ENCODE measurements at regions not wholly inside any gene's neighbourhood (a gene's known extent, or its start where the extent isn't known, plus 50 kb on each side); places are given as distances from the start of the nearest gene placed in this dataset.
"Not testable (repeated sequence)": the region's sequence is repeated elsewhere in the genome, so short reads cannot be mapped to it uniquely, and the experiment has no call there.

- H3K36me3 Mint-ChIP-seq (ENCODE audit: insufficient read depth in 2 of 2); H3K9me3 Mint-ChIP-seq; H3K4me3 Mint-ChIP-seq; H3K4me1 Mint-ChIP-seq (ENCODE audit: low read depth); DNase-seq; ATAC-seq (replicated peaks in 1 of 2); H3K27me3 Mint-ChIP-seq (ENCODE audit: low read depth); H3K27ac Mint-ChIP-seq: not testable (repeated sequence)
These were observed 906.0 kb downstream of the SPATA31A7 start for GRCh38 chr9:62095714-62096345.

DNA sequence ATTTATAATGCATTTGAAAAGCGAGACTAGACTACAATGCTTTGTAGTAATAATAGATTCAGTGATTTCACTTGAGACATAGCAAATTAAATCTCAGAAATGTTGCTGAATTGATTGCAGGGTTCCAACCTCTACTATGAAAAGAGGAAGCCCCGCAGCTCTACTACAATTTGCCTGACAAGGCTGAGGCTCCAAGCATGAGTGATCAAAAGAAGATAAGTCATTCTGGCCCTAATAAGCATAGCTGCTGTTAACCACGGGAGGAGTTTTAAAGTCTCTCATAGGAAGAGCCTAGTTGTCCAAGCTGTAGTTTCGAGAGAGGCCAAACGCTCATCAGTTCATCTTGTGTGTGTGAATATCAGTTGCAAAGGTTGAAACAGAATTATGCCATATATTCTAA lies 920.6 kb downstream of the SPATA31A7 start:
- H3K27me3 Mint-ChIP-seq (ENCODE audit: low read depth); H3K9me3 Mint-ChIP-seq; ATAC-seq (replicated peaks in 1 of 2); H3K36me3 Mint-ChIP-seq (ENCODE audit: insufficient read depth in 2 of 2); H3K4me3 Mint-ChIP-seq; DNase-seq; H3K4me1 Mint-ChIP-seq (ENCODE audit: low read depth); H3K27ac Mint-ChIP-seq: not testable (repeated sequence)

- H3K4me3 Mint-ChIP-seq; H3K36me3 Mint-ChIP-seq (ENCODE audit: insufficient read depth in 2 of 2); DNase-seq; H3K27me3 Mint-ChIP-seq (ENCODE audit: low read depth); ATAC-seq (replicated peaks in 1 of 2); H3K9me3 Mint-ChIP-seq; H3K27ac Mint-ChIP-seq; H3K4me1 Mint-ChIP-seq (ENCODE audit: low read depth): not testable (repeated sequence)
These were observed 927.3 kb downstream of the SPATA31A7 start for GRCh38 chr9:62116951-62117640.

DNA sequence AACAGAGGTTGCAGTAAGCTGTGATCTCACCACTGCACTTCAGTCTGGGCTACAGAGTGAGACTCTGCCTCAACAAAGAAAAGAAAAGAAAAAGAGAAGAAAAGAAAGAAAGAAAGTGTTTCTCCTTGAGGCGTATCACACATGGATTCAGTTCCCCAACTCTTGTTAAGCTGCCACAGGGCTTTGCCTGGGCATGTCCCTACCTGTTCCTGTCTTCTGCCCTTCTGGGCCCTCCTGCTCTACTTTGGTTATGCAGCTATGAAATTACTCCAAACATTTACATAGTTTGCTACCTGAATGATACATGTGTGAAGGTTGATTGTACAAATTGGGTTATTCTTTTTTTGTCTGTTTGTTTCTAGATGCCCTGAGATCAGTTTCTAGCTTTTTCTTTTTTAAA lies 929.8 kb downstream of the SPATA31A7 start:
- ATAC-seq (replicated peaks in 1 of 2); H3K4me3 Mint-ChIP-seq; DNase-seq; H3K36me3 Mint-ChIP-seq (ENCODE audit: insufficient read depth in 2 of 2); H3K27me3 Mint-ChIP-seq (ENCODE audit: low read depth); H3K27ac Mint-ChIP-seq; H3K9me3 Mint-ChIP-seq; H3K4me1 Mint-ChIP-seq (ENCODE audit: low read depth): not testable (repeated sequence)

GRCh38 chr9:62125631-62126611 lies 936.1 kb downstream of the SPATA31A7 start:
- not testable (repeated sequence) for H3K27ac Mint-ChIP-seq; H3K4me3 Mint-ChIP-seq; H3K4me1 Mint-ChIP-seq (ENCODE audit: low read depth); ATAC-seq (replicated peaks in 1 of 2); H3K36me3 Mint-ChIP-seq (ENCODE audit: insufficient read depth in 2 of 2); DNase-seq; H3K27me3 Mint-ChIP-seq (ENCODE audit: low read depth); H3K9me3 Mint-ChIP-seq

- not testable (repeated sequence) for H3K4me3 Mint-ChIP-seq; H3K27ac Mint-ChIP-seq; ATAC-seq (replicated peaks in 1 of 2); DNase-seq; H3K27me3 Mint-ChIP-seq (ENCODE audit: low read depth); H3K4me1 Mint-ChIP-seq (ENCODE audit: low read depth); H3K9me3 Mint-ChIP-seq; H3K36me3 Mint-ChIP-seq (ENCODE audit: insufficient read depth in 2 of 2)
These were observed 945.2 kb downstream of the SPATA31A7 start for GRCh38 chr9:62135022-62135421.

DNA sequence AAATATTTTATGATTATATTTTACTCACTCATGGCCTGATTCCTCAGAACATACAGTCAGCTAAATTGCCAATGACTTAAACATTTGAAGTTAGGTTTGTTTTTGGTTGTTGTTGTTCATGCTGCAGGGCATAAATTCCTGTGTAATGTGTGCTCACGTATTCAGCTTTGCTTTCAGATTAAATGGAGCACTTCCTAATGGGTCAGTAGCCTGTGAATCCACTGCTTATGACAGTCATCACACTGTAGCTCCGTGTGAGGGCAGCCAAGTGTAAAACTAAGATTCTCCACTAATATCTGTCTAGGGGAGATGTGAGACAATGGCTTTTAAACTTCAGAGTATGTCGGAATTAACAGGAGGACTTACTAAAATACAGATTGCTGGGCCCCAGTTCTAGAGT lies 955.8 kb downstream of the SPATA31A7 start:
- not testable (repeated sequence) for H3K4me1 Mint-ChIP-seq (ENCODE audit: low read depth); H3K4me3 Mint-ChIP-seq; H3K36me3 Mint-ChIP-seq (ENCODE audit: insufficient read depth in 2 of 2); H3K27me3 Mint-ChIP-seq (ENCODE audit: low read depth); ATAC-seq (replicated peaks in 1 of 2); DNase-seq; H3K27ac Mint-ChIP-seq; H3K9me3 Mint-ChIP-seq
